Keratinocyte (primary cell): ENCODE measurements at regions not wholly inside any gene's neighbourhood (a gene's known extent, or its start where the extent isn't known, plus 50 kb on each side); places are given as distances from the start of the nearest gene placed in this dataset.

ENCODE experiments used
- DNase-seq: peaks from one replicate; pipeline ENCODE4 v3.0.0-alpha.2; 2011; ENCODE audit warnings: low read depth, missing footprints, low spot score
- FAIRE-seq: peaks from 2 replicates; lab custom pipeline; 2011; peaks lifted over from hg19 to GRCh38; lab: Jason Lieb, UNC
- H2AFZ ChIP-seq: 2 replicates; pipeline ENCODE4 v1.6.0; 2012; ENCODE audit warnings: low read length, control low read depth, inconsistent platforms; ENCODE audit not compliant: control insufficient read depth
- H3K27ac ChIP-seq: 2 replicates; pipeline ENCODE4 v1.5.1; 2011; ENCODE audit warnings: low read length; ENCODE audit not compliant: control insufficient read depth, insufficient read depth
- H3K27me3 ChIP-seq: 3 replicates; pipeline ENCODE4 v1.6.0; 2011; ENCODE audit warnings: low read length; ENCODE audit not compliant: control insufficient read depth, insufficient read depth; ENCODE audit errors: extremely low read depth
- H3K36me3 ChIP-seq, 2 experiments: 2 replicates in 1 of 2; 3 replicates in 1 of 2; pipeline ENCODE4 v1.5.1; 2011; ENCODE audit warnings: low read length in 2 of 2, mild to moderate bottlenecking in 1 of 2; ENCODE audit not compliant: control insufficient read depth in 2 of 2, insufficient read depth in 2 of 2; ENCODE audit errors: extremely low read depth in 1 of 2
- H3K4me1 ChIP-seq: 3 replicates; pipeline ENCODE4 v1.5.1; 2011; ENCODE audit warnings: low read length; ENCODE audit not compliant: control insufficient read depth, insufficient read depth; ENCODE audit errors: extremely low read depth
- H3K4me2 ChIP-seq: 3 replicates; pipeline ENCODE4 v1.6.0; 2011; ENCODE audit warnings: low read depth, low read length; ENCODE audit not compliant: control insufficient read depth, insufficient read depth; ENCODE audit errors: extremely low read depth
- H3K4me3 ChIP-seq, 3 experiments: fragments of 200-600 bp in 1 of 3; sonication (generic) in 1 of 3; 2 replicates in 2 of 3; 3 replicates in 1 of 3; pipeline ENCODE4 v1.5.1; 2011 to 2016; ENCODE audit warnings: low read length in 3 of 3, mild to moderate bottlenecking in 3 of 3, control low read depth in 2 of 3, inconsistent platforms in 1 of 3, low read depth in 1 of 3, mixed read lengths in 1 of 3, mixed run types in 1 of 3, moderate library complexity in 1 of 3; ENCODE audit not compliant: control insufficient read depth in 2 of 3, insufficient read depth in 2 of 3; ENCODE audit errors: extremely low read depth in 1 of 3
- H3K79me2 ChIP-seq: 2 replicates; pipeline ENCODE4 v1.6.0; 2012; ENCODE audit warnings: low read length; ENCODE audit not compliant: control insufficient read depth, insufficient read depth
- H3K9ac ChIP-seq: 3 replicates; pipeline ENCODE4 v1.6.0; 2011; ENCODE audit warnings: low read length; ENCODE audit not compliant: control insufficient read depth, insufficient read depth; ENCODE audit errors: extremely low read depth
- H3K9me1 ChIP-seq: 3 replicates; pipeline ENCODE4 v1.6.0; 2011; ENCODE audit warnings: low read length; ENCODE audit not compliant: control insufficient read depth, insufficient read depth; ENCODE audit errors: extremely low read depth
- H3K9me3 ChIP-seq: 2 replicates; pipeline ENCODE4 v1.5.1; 2012; ENCODE audit warnings: low read depth, low read length; ENCODE audit not compliant: control insufficient read depth
- H4K20me1 ChIP-seq: 3 replicates; pipeline ENCODE4 v1.6.0; 2011; ENCODE audit warnings: low read length; ENCODE audit not compliant: control insufficient read depth, insufficient read depth; ENCODE audit errors: extremely low read depth
- EZH2 ChIP-seq: IDR thresholded peaks from one replicate; pipeline ENCODE4 v1.6.1; 2012; ENCODE audit warnings: inconsistent platforms, mild to moderate bottlenecking, low read length, moderate library complexity
- dilution Hi-C: fragments of 300-500 bp; cut with MboI; formaldehyde crosslinking; loops from one replicate; pipeline ENCODE4 v1.7.0; 2020; ENCODE audit warnings: low sequenced_read_pairs; ENCODE audit not compliant: extremely low pct_ligation_motif_present
- TF ChIP-seq, protein P1 (sequence below), 3 experiments: IDR thresholded peaks in 1 of 3; conservative IDR thresholded peaks in 1 of 3; optimal IDR thresholded peaks in 1 of 3; 2 replicates in 2 of 3; 3 replicates in 1 of 3; pipeline versions ENCODE3 to v1.5.1; 2011; ENCODE audit warnings: low read length in 3 of 3, mild to moderate bottlenecking in 3 of 3, moderate library complexity in 2 of 3, control low read depth in 1 of 3, inconsistent platforms in 1 of 3; ENCODE audit not compliant: insufficient read depth in 2 of 3; ENCODE audit errors: extremely low read depth in 1 of 3

DNA sequence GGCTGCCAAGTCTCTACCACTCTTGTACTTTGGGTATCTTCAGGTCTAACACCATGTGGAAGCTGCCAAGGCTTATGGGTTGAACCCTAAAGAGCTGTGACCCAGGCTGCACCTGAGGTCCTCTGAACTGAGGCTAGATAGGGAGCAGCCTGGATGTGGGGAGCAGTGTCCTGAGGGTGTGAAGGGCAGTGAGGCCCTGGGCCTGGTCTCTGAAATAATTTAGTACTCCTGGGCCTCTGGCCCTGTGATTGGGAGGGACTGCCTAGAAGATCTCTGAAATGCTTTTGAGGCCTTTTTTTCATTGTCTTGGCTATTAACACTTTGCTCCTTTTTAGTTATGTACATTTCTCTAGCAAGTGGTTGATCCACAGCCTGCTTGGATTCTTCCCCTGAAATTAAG, 847.2 kb upstream of the B3GALT2 start:
- no peak overlapping the region for H3K27ac ChIP-seq
- no peaks in the 10 kb centered on the region for H3K9me1 ChIP-seq
- no peaks in the 10 kb centered on the region for H3K36me3 ChIP-seq
- DNase-seq: no peak
- FAIRE-seq: no peak
- TF ChIP-seq, protein P1, sequence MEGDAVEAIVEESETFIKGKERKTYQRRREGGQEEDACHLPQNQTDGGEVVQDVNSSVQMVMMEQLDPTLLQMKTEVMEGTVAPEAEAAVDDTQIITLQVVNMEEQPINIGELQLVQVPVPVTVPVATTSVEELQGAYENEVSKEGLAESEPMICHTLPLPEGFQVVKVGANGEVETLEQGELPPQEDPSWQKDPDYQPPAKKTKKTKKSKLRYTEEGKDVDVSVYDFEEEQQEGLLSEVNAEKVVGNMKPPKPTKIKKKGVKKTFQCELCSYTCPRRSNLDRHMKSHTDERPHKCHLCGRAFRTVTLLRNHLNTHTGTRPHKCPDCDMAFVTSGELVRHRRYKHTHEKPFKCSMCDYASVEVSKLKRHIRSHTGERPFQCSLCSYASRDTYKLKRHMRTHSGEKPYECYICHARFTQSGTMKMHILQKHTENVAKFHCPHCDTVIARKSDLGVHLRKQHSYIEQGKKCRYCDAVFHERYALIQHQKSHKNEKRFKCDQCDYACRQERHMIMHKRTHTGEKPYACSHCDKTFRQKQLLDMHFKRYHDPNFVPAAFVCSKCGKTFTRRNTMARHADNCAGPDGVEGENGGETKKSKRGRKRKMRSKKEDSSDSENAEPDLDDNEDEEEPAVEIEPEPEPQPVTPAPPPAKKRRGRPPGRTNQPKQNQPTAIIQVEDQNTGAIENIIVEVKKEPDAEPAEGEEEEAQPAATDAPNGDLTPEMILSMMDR (optimal IDR thresholded peaks at IDR 0.05 in 1 of 3, IDR thresholded peaks at IDR 0.05 in 1 of 3, conservative IDR thresholded peaks at IDR 0.05 in 1 of 3; ENCODE audit: extremely low read depth in 1 of 3, insufficient read depth in 2 of 3, low read length in 3 of 3): no peak
- no peak for TF ChIP-seq EZH2
- H3K9me3 ChIP-seq: peaks cover 6% of the 10 kb centered on the region
- H3K27me3 ChIP-seq: no peaks in the 10 kb centered on the region
- dilution Hi-C loops: no loop called here
- no peak overlapping the region for H3K4me3 ChIP-seq
- no peak overlapping the region for H2AFZ ChIP-seq
- no peak overlapping the region for H3K4me2 ChIP-seq
- no peak overlapping the region for H3K9ac ChIP-seq
- H4K20me1 ChIP-seq: no peaks in the 10 kb centered on the region
- H3K79me2 ChIP-seq: no peaks in the 10 kb centered on the region
- no peaks in the 10 kb centered on the region for H3K4me1 ChIP-seq

DNA sequence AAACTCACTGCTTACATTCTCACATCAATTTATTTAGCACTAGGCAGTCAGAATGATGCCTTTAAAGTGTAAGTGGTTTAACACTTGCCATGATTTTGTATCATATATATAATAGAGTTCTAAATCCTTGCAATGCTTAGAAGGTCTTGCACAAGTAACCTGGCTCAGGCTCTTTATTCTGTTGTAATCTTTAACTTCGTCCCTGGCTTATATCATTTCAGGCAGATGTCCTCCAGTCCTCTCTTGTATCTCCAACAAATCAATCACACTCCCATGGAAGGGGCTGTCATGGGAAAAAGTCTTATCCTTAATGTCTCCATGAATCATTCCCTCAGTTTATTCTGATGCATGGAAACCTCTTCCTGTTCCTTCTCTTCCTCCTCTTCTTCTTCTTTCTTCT, 841.6 kb upstream of the B3GALT2 start:
- FAIRE-seq (no peak), DNase-seq (no peak)
- H3K79me2 ChIP-seq: no peaks in the 10 kb centered on the region
- H3K9ac ChIP-seq: no peak overlapping the region
- no peaks in the 10 kb centered on the region for H3K9me1 ChIP-seq
- H3K4me1 ChIP-seq: peaks cover 10% of the 10 kb centered on the region
- no peaks in the 10 kb centered on the region for H3K27me3 ChIP-seq
- TF ChIP-seq, protein P1 (optimal IDR thresholded peaks at IDR 0.05 in 1 of 3, IDR thresholded peaks at IDR 0.05 in 1 of 3, conservative IDR thresholded peaks at IDR 0.05 in 1 of 3; ENCODE audit: extremely low read depth in 1 of 3, insufficient read depth in 2 of 3, low read length in 3 of 3): no peak
- no peak for TF ChIP-seq EZH2
- H3K4me3 ChIP-seq: no peak overlapping the region
- H4K20me1 ChIP-seq: no peaks in the 10 kb centered on the region
- H3K36me3 ChIP-seq: no peaks in the 10 kb centered on the region
- no peak overlapping the region for H3K4me2 ChIP-seq
- H3K27ac ChIP-seq: no peak overlapping the region
- H2AFZ ChIP-seq: no peak overlapping the region
- peaks cover 1% of the 10 kb centered on the region for H3K9me3 ChIP-seq
- dilution Hi-C loops: no loop called here
